GM11168 (cell line): ENCODE measurements at regions not wholly inside any gene's neighbourhood (a gene's known extent, or its start where the extent isn't known, plus 50 kb on each side); places are given as distances from the start of the nearest gene placed in this dataset.

Experiments used
- in situ Hi-C: fragments of 300-500 bp; cut with MboI; formaldehyde crosslinking; loops from one replicate; pipeline ENCODE4 v1.12.0; 2022; ENCODE audit warnings: low sequenced_read_pairs; ENCODE audit not compliant: unreplicated experiment

- in situ Hi-C loops = no loop called here
Observed at GRCh38 chr7:52897713-52898112, 137.7 kb upstream of the POM121L12 start.

DNA sequence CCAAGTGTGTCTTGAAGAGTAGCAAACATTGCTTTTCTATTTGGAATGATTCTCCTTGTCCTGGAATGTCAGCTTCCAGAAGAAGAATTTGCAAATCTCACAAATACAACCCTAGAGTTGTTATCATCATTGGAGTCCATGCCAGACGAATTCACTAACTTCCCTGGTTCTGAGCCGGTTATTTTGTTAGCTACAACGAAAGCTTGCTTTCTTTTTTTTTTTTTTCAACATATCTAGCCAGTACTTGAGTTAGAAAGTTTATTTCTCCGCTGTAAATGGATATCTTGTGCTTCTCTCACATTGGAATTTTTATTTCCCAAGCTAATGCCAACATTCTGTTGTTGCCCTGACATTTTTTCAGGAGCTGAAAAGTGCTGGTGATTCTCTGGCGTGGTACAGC lies 138.1 kb upstream of the POM121L12 start:
- in situ Hi-C loops = no loop called here

DNA sequence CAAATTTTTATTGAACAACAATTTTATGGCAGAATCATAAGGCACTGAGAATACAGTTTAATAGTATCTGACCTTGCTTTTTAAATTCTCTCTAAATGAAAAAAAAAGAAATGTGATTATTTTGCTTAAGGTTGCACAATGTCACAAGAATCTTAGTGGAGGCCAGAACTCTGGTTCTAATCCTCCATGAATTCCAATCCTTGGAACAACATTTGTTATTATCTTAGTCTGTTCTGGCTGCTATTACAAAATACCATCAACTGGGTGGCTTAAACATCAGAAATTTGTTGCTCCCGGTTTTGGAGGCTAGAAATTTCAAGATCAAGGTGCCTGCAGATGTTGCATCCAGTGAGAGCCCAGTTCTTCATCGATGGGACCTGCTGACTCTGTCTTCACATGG lies 158.2 kb upstream of the POM121L12 start:
- in situ Hi-C loops = no loop called here

GRCh38 chr7:52876402-52876801 lies 159.0 kb upstream of the POM121L12 start:
- in situ Hi-C loops = no loop called here

- in situ Hi-C loops = no loop called here
Observed at GRCh38 chr7:52863652-52864051, 171.8 kb upstream of the POM121L12 start.

DNA sequence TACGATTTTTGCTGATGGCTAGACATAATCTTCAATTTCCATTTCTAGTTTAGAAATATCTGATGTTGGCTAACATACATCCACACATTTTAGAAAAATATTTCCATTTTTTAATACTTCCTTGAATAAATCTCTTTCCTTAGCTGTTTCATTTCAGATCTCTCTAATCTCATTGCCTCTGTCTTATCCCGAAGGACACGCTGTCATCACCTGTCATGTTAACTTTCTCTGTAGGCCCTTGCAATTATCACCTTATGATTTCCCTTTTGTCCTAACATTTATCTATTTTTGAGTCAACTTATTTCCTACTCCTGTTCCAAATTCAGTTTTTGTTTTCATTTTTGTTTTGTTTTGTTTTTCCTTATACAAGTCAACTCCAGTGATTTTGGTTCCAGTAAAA lies 173.1 kb upstream of the POM121L12 start:
- in situ Hi-C loops = no loop called here

DNA sequence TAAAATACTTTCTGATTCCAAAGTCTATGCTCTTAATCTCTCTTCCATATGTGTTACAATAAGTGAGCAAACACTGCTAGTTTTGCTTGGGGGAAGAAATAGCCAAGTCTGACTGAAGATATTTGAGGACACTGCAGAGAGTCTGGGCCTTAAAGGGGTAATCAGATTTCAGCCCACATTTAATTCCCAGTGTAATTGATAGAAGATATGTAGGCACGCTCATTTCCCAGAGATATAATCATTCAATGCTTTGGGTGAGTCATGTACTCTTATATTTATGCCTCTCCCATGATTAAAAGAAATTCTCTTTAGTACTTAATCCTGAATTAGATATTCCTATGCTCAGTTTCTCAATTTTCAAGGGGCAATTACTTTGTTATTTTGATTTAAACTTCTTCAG lies 178.1 kb upstream of the POM121L12 start:
- in situ Hi-C loops = no loop called here

DNA sequence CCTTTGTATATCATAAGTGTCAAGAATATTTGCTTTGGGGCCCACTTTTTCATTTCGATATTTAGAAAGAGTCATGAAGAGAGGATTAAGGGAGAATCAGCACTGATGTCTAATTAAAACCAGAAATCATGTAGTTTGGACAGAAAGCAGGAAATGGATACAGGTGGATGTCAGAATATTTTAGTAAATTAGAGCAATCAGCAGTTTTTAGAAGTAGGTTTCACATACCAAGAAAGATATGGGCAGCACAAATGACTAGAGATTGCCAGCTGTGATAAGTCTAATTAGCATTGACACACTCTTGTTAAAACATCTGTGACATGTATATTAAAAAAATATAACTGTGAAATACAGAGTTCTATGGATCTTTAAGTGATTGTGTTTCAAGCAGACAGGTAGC lies 180.8 kb upstream of the POM121L12 start:
- in situ Hi-C loops = no loop called here

DNA sequence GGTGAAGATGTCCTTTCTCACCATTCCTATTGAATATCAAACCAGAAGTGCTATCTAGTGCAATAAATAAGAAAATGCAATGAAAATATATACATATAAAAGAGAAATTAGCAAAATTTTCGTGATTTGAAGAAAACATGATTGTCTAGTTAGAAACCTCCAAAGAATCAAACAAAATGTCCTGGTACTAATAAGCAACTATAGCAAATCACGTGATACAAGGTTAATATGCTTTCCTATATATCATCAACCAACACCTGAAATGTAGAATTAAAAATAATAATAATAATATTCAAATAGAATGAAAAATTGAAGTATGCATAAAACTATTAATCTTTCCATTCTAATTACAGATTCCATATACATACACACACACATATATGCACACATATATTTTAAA lies 183.9 kb upstream of the POM121L12 start:
- in situ Hi-C loops = no loop called here

- in situ Hi-C loops = no loop called here
Observed at GRCh38 chr7:52843436-52843835, 192.0 kb upstream of the POM121L12 start.

DNA sequence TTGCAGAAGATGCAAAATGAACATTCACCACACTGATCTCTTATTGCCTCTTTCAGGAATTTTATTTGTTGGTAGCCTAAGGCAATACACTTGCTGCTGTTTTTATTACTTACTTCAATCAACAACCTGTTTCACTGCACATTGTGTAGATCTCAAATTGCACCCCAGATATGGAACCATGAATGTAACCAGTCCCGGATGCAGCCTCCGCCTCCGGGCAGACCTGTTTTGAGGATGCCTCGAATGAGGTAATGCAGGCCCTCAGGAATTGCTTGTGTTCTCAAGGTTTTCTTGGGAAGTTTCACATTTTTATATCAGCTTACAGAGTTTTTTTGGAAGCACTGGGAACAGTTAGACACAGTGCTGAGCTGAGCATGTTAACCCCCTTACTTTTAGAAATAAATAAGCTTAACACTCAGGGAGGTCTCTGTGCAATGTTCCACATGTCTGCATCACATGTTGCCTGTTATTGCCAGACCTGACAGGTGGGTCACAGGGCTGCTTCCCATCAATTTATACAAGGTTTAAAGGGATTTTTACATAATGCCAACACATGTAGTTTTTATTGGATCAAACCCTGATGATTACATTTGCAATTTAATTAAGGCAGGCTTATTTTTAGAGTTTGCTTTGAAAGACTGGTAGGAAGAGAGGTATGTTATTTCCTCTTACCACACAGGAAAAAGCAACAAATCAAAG lies 193.1 kb upstream of the POM121L12 start:
- in situ Hi-C loops = no loop called here

- in situ Hi-C loops = no loop called here
Observed at GRCh38 chr7:52838981-52839411, 196.4 kb upstream of the POM121L12 start.

- in situ Hi-C loops = no loop called here
Observed at GRCh38 chr7:52831321-52831720, 204.1 kb upstream of the POM121L12 start.

- in situ Hi-C loops = no loop called here
Observed at GRCh38 chr7:52830801-52831200, 204.6 kb upstream of the POM121L12 start.

DNA sequence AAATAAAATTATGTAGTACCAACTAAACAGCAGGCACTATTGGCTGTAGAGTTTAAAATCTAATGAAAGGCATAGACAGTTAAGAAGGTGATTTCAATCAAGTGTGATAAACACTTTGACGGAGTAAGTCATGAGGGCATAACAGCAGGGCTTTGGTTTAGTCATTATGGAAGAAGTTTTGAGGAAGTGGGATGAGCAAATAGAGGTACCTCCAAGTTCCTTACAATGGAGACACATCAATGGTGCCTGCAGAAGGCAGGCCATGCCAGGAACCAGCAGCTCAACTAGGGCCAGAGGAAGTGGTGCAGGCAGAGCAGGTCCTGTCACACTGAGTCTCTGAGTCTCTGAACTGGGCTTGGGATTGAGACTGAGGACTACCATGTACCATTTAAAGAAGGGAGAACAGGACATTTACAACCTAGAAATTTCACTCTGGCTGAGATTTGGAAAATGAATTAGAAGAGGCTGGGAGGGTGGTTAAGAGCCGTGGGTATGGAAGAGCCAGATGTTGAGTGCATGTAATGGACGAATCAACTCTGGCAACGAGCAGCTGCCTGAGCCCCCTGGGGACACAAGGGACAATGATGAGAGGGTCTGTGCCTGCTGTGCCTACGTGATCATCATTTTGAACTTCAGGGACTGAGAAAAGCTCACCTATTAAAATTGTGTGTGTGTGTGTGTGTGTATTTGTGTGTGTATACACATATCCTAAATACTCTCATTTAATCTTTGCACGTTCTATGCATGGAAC lies 208.7 kb upstream of the POM121L12 start:
- in situ Hi-C loops = no loop called here

GRCh38 chr7:52825611-52826010 lies 209.8 kb upstream of the POM121L12 start:
- in situ Hi-C loops = no loop called here

DNA sequence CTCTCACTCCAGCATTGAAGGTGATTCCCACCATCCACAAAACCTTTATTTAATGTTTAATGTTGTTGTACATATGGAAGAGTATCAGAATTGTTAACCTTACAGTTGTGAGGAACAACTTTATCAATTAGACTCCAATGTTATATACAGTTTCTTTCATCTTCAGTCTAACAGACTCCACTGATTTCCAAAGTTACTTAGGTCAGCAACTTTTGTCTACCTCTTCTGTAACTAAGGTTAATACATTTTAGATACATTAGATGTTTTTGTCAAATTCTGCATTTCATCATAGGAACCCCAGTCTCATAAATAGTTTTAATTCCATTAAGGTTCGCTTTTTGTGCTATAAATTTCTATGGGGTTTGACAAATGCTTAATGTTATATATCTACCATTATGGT lies 223.9 kb upstream of the POM121L12 start:
- in situ Hi-C loops = no loop called here

- in situ Hi-C loops = no loop called here
Observed at GRCh38 chr7:52799817-52800216, 235.6 kb upstream of the POM121L12 start.

- in situ Hi-C loops = no loop called here
Observed at GRCh38 chr7:52797801-52798200, 237.6 kb upstream of the POM121L12 start.

GRCh38 chr7:52794621-52795020 lies 240.8 kb upstream of the POM121L12 start:
- in situ Hi-C loops = no loop called here

DNA sequence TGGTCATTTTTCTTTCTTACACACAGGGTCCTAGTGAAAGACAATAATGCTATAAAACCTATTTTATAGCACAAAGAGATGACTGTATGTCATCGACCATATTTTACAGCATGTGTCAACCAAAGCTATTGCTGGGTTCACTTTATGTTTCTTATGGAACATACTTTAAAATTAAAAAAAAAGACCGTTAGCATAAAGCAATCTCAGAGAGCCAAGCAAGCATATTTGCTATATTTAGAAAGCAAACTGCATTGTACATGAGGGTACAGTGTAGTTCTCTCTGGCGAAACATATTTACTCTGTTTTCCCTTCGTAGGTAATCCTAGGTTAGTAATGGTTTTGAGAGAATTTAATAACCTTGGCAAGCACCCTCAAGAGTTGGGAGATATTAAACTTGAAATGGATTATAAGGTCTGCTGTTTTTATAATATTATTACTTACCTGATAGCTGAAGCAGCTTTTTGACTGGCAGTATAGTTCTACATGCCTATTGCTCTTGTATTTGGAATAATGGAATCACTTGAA lies 244.2 kb upstream of the POM121L12 start:
- in situ Hi-C loops = no loop called here

- in situ Hi-C loops = no loop called here
Observed at GRCh38 chr7:52786174-52786573, 249.3 kb upstream of the POM121L12 start.
